22Rv1 (cell line): ENCODE measurements at regions not wholly inside any gene's neighbourhood (a gene's known extent, or its start where the extent isn't known, plus 50 kb on each side); places are given as distances from the start of the nearest gene placed in this dataset.

Source experiments
- CTCF ChIP-seq: fragments of 450-650 bp; IDR thresholded peaks from 2 replicates; pipeline ENCODE4 v1.5.1; 2017; ENCODE audit warnings: mild to moderate bottlenecking
- ZFX ChIP-seq: fragments of 450-650 bp; IDR thresholded peaks from 2 replicates; pipeline ENCODE4 v1.6.1; 2017; ENCODE audit warnings: antibody characterized with exemption, borderline replicate concordance

GRCh38 chr5:106661866-106662265, 1008.9 kb downstream of the EFNA5 start:
- no peak for TF ChIP-seq ZFX
- TF ChIP-seq CTCF: no peak
